ENCODE measurements at regions not wholly inside any gene's neighbourhood (a gene's known extent, or its start where the extent isn't known, plus 50 kb on each side); places are given as distances from the start of the nearest gene placed in this dataset.
A peak's percentile ranks its signal among the peaks of the same experiment; 100 is the strongest.
"Not testable (repeated sequence)": the region's sequence is repeated elsewhere in the genome, so short reads cannot be mapped to it uniquely, and the experiment has no call there.

GRCh38 chr12:38201461-38202276 is 114.9 kb upstream of the ALG10B start:
- no peak overlapping the region for H4K91ac ChIP-seq (ENCODE audit: low read depth, low read length)

GRCh38 chr12:38204831-38205230 is 111.7 kb upstream of the ALG10B start:
- H2AK5ac ChIP-seq (ENCODE audit: low read length): no peak overlapping the region
- H3K9ac ChIP-seq (ENCODE audit: low read length): no peak overlapping the region
- H3K27me3 ChIP-seq (ENCODE audit: insufficient read depth, low read length): no peaks in the 10 kb centered on the region
- H2AFZ ChIP-seq (ENCODE audit: insufficient read depth, low read length, poor library complexity): no peak overlapping the region
- H4K91ac ChIP-seq (ENCODE audit: low read depth, low read length): no peak overlapping the region
- no peak overlapping the region for H3K14ac ChIP-seq (ENCODE audit: low read length)
- no peak overlapping the region for H2BK5ac ChIP-seq (ENCODE audit: low read depth, low read length, poor library complexity)
- no peak overlapping the region for H3K18ac ChIP-seq (ENCODE audit: low read length)
- H3K4me1 ChIP-seq (ENCODE audit: control insufficient read depth in 1 of 2, insufficient read depth in 2 of 2, low read length in 2 of 2): no peaks in the 10 kb centered on the region
- H3K9me3 ChIP-seq (ENCODE audit: insufficient read depth, low read depth, low read length): peaks cover 48% of the 10 kb centered on the region
- H3K4me2 ChIP-seq (ENCODE audit: low read length): no peak overlapping the region
- no peak overlapping the region for H3K4me3 ChIP-seq (ENCODE audit: low read depth, low read length)
- no peak overlapping the region for H2BK120ac ChIP-seq (ENCODE audit: insufficient read depth, low read length, poor library complexity)
- H3K4ac ChIP-seq (ENCODE audit: low read depth, low read length): no peak overlapping the region
- WGBS (ENCODE audit: extremely low coverage, insufficient coverage, insufficient read length): no CpG with 5 or more reads among the region's 1 CpG
- H3K36me3 ChIP-seq (ENCODE audit: control insufficient read depth in 1 of 2, insufficient read depth in 2 of 2, low read length in 2 of 2): no peaks in the 10 kb centered on the region
- no peak overlapping the region for H4K8ac ChIP-seq (ENCODE audit: low read depth, low read length)
- peak; percentile 78 to 91 for DNase-seq
- H3K79me2 ChIP-seq (ENCODE audit: control insufficient read depth, insufficient read depth, low read length, poor library complexity): no peaks in the 10 kb centered on the region
- H4K12ac ChIP-seq (ENCODE audit: low read depth, low read length): no peak overlapping the region
- no peak overlapping the region for H3K23ac ChIP-seq (ENCODE audit: low read length)
- H3K79me1 ChIP-seq (ENCODE audit: low read length): no peaks in the 10 kb centered on the region
- no peak overlapping the region for H3K27ac ChIP-seq (ENCODE audit: low read depth, low read length)
- no peak overlapping the region for H2BK12ac ChIP-seq (ENCODE audit: low read length)

More at GRCh38 chr12:38201461-38202276, 114.9 kb upstream of the ALG10B start:
- Histone ChIP-seq H2BK5ac (ENCODE audit: low read depth, low read length, poor library complexity) (no peak overlapping the region), H3K36me3 (ENCODE audit: control insufficient read depth in 1 of 2, insufficient read depth in 2 of 2, low read length in 2 of 2) (no peaks in the 10 kb centered on the region), H3K79me1 (ENCODE audit: low read length) (no peaks in the 10 kb centered on the region), H4K8ac (ENCODE audit: low read depth, low read length) (no peak overlapping the region), H3K23ac (ENCODE audit: low read length) (no peak overlapping the region), H2BK120ac (ENCODE audit: insufficient read depth, low read length, poor library complexity) (no peak overlapping the region), H3K9me3 (ENCODE audit: insufficient read depth, low read depth, low read length) (peaks cover 47% of the 10 kb centered on the region), H3K14ac (ENCODE audit: low read length) (no peak overlapping the region), H2BK12ac (ENCODE audit: low read length) (no peak overlapping the region), H3K18ac (ENCODE audit: low read length) (no peak overlapping the region), H3K79me2 (ENCODE audit: control insufficient read depth, insufficient read depth, low read length, poor library complexity) (no peaks in the 10 kb centered on the region), H2AFZ (ENCODE audit: insufficient read depth, low read length, poor library complexity) (no peak overlapping the region), H3K4me3 (ENCODE audit: low read depth, low read length) (no peak overlapping the region), H3K27me3 (ENCODE audit: insufficient read depth, low read length) (no peaks in the 10 kb centered on the region), H3K4me2 (ENCODE audit: low read length) (no peak overlapping the region), H4K12ac (ENCODE audit: low read depth, low read length) (no peak overlapping the region), H3K4ac (ENCODE audit: low read depth, low read length) (no peak overlapping the region), H3K9ac (ENCODE audit: low read length) (no peak overlapping the region), H3K27ac (ENCODE audit: low read depth, low read length) (no peak overlapping the region), H3K4me1 (ENCODE audit: control insufficient read depth in 1 of 2, insufficient read depth in 2 of 2, low read length in 2 of 2) (no peaks in the 10 kb centered on the region), H2AK5ac (ENCODE audit: low read length) (no peak overlapping the region)
- DNase-seq: no peak
- WGBS (ENCODE audit: extremely low coverage, insufficient coverage, insufficient read length): no CpG with 5 or more reads among the region's 41 CpGs

GRCh38 chr12:38222011-38222410 is 94.6 kb upstream of the ALG10B start:
- no peak overlapping the region for H2BK5ac ChIP-seq (ENCODE audit: low read depth, low read length, poor library complexity)
- H3K36me3 ChIP-seq (ENCODE audit: control insufficient read depth in 1 of 2, insufficient read depth in 2 of 2, low read length in 2 of 2): no peaks in the 10 kb centered on the region
- H2BK120ac ChIP-seq (ENCODE audit: insufficient read depth, low read length, poor library complexity): no peak overlapping the region
- H2AK5ac ChIP-seq (ENCODE audit: low read length): no peak overlapping the region
- no peak overlapping the region for H3K14ac ChIP-seq (ENCODE audit: low read length)
- no peak overlapping the region for H4K12ac ChIP-seq (ENCODE audit: low read depth, low read length)
- no peak overlapping the region for H4K8ac ChIP-seq (ENCODE audit: low read depth, low read length)
- H2BK12ac ChIP-seq (ENCODE audit: low read length): no peak overlapping the region
- no peak overlapping the region for H3K23ac ChIP-seq (ENCODE audit: low read length)
- H3K27me3 ChIP-seq (ENCODE audit: insufficient read depth, low read length): no peaks in the 10 kb centered on the region
- H3K79me1 ChIP-seq (ENCODE audit: low read length): no peaks in the 10 kb centered on the region
- H3K4ac ChIP-seq (ENCODE audit: low read depth, low read length): no peak overlapping the region
- no peak overlapping the region for H3K27ac ChIP-seq (ENCODE audit: low read depth, low read length)
- H3K4me1 ChIP-seq (ENCODE audit: control insufficient read depth in 1 of 2, insufficient read depth in 2 of 2, low read length in 2 of 2): no peaks in the 10 kb centered on the region
- H3K4me3 ChIP-seq (ENCODE audit: low read depth, low read length): no peak overlapping the region
- H3K9ac ChIP-seq (ENCODE audit: low read length): no peak overlapping the region
- no peak overlapping the region for H4K91ac ChIP-seq (ENCODE audit: low read depth, low read length)
- H2AFZ ChIP-seq (ENCODE audit: insufficient read depth, low read length, poor library complexity): no peak overlapping the region
- no peaks in the 10 kb centered on the region for H3K79me2 ChIP-seq (ENCODE audit: control insufficient read depth, insufficient read depth, low read length, poor library complexity)
- peaks cover 4% of the 10 kb centered on the region for H3K9me3 ChIP-seq (ENCODE audit: insufficient read depth, low read depth, low read length)
- no peak overlapping the region for H3K4me2 ChIP-seq (ENCODE audit: low read length)
- H3K18ac ChIP-seq (ENCODE audit: low read length): no peak overlapping the region
- no CpG with 5 or more reads among the region's 5 CpGs for WGBS (ENCODE audit: extremely low coverage, insufficient coverage, insufficient read length)
- peak; percentile 87 to 95 for DNase-seq

- not testable (repeated sequence) for H3K79me1 ChIP-seq (ENCODE audit: low read length); H3K27me3 ChIP-seq (ENCODE audit: insufficient read depth, low read length); H3K79me2 ChIP-seq (ENCODE audit: control insufficient read depth, insufficient read depth, low read length, poor library complexity); H3K4me1 ChIP-seq (ENCODE audit: control insufficient read depth in 1 of 2, insufficient read depth in 2 of 2, low read length in 2 of 2); H3K14ac ChIP-seq (ENCODE audit: low read length); H3K9ac ChIP-seq (ENCODE audit: low read length); H3K27ac ChIP-seq (ENCODE audit: low read depth, low read length); H2AFZ ChIP-seq (ENCODE audit: insufficient read depth, low read length, poor library complexity); H2BK5ac ChIP-seq (ENCODE audit: low read depth, low read length, poor library complexity); H4K91ac ChIP-seq (ENCODE audit: low read depth, low read length); H2BK120ac ChIP-seq (ENCODE audit: insufficient read depth, low read length, poor library complexity); H4K12ac ChIP-seq (ENCODE audit: low read depth, low read length); H4K8ac ChIP-seq (ENCODE audit: low read depth, low read length); DNase-seq; H2AK5ac ChIP-seq (ENCODE audit: low read length); H3K18ac ChIP-seq (ENCODE audit: low read length); H3K9me3 ChIP-seq (ENCODE audit: insufficient read depth, low read depth, low read length); H3K23ac ChIP-seq (ENCODE audit: low read length); H3K4me2 ChIP-seq (ENCODE audit: low read length); H3K36me3 ChIP-seq (ENCODE audit: control insufficient read depth in 1 of 2, insufficient read depth in 2 of 2, low read length in 2 of 2); H2BK12ac ChIP-seq (ENCODE audit: low read length); H3K4me3 ChIP-seq (ENCODE audit: low read depth, low read length); H3K4ac ChIP-seq (ENCODE audit: low read depth, low read length)
Observed at GRCh38 chr12:38238328-38238727, 78.2 kb upstream of the ALG10B start.

All from trophoblast cell (in vitro differentiated cells and primary cell).